ENCODE measurements at regions not wholly inside any gene's neighbourhood (a gene's known extent, or its start where the extent isn't known, plus 50 kb on each side); places are given as distances from the start of the nearest gene placed in this dataset.

DNA sequence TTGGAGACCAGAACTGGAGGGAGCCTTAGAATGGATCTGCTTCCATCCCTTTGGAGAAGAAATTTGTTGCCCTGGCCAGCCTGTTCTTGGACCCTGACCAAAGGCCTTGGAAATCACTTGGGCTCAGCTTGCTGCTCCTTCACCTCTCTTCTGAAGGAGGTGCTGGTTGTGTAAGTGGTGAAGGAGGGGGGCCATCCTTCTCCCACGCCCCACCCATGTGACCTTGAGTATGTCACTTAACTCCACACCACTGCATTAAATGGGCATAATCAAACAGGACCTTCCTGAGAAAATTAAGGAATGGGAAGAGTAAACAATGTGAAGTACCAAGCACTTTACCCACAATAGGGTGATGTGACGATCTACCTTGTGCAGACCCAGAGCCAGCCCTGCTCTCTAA, 68.3 kb upstream of the GJB5 start (continued):
- TF ChIP-seq ZNF449 (tag by site-specific recombination; IDR thresholded peaks at IDR 0.05) (no peak), ZNF600 (tag by site-specific recombination; IDR thresholded peaks at IDR 0.05) (no peak), ZNF302 (tag by site-specific recombination; IDR thresholded peaks at IDR 0.05; ENCODE audit: low read depth) (no peak), ZNF776 (tag by site-specific recombination; IDR thresholded peaks at IDR 0.05; ENCODE audit: borderline replicate concordance) (no peak), ZBTB11 (tag by site-specific recombination; conservative IDR thresholded peaks at IDR 0.05; ENCODE audit: low read depth) (no peak)

- ChIA-PET CTCF (interaction anchor here (1.0 kb wide), 1 partner anchor 9 kb away, joined by 3 read pairs; no protein-coding TSS in a partner anchor), POLR2A (no interaction called here)
- H3K4me1 ChIP-seq (ENCODE audit: control insufficient read depth, insufficient read depth, low read length) = no peaks in the 10 kb centered on the region; the same call in 1 of the 2 replicates
- no peak overlapping the region for H3K27ac ChIP-seq (ENCODE audit: extremely low read depth, low read depth, low read length)
- no peaks in the 10 kb centered on the region for H3K36me3 ChIP-seq (ENCODE audit: control insufficient read depth in 2 of 2, insufficient read depth in 1 of 2, low read length in 2 of 2)
- no peaks in the 10 kb centered on the region for H3K9me3 ChIP-seq (ENCODE audit: control insufficient read depth, insufficient read depth, low read depth, low read length)
- H3K4me3 ChIP-seq (ENCODE audit: low read depth, low read length) = no peak overlapping the region
- TF ChIP-seq WT1 (tag by site-specific recombination; IDR thresholded peaks at IDR 0.05) (no peak), KLF8 (tag by site-specific recombination; IDR thresholded peaks at IDR 0.05) (no peak), ZNF626 (tag by site-specific recombination; IDR thresholded peaks at IDR 0.05) (no peak), ZNF202 (tag by site-specific recombination; IDR thresholded peaks at IDR 0.05; ENCODE audit: borderline replicate concordance) (no peak), EGR2 (tag by site-specific recombination; IDR thresholded peaks at IDR 0.05; ENCODE audit: low read depth) (no peak), ZNF433 (tag by site-specific recombination; IDR thresholded peaks at IDR 0.05; ENCODE audit: low read depth) (no peak), BCL11B (tag by site-specific recombination; IDR thresholded peaks at IDR 0.05; ENCODE audit: low read depth) (no peak), ZSCAN5A (tag by site-specific recombination; IDR thresholded peaks at IDR 0.05) (no peak), ZNF624 (tag by site-specific recombination; IDR thresholded peaks at IDR 0.05) (no peak), ZNF571 (tag by site-specific recombination; IDR thresholded peaks at IDR 0.05) (no peak), ZNF280C (tag by site-specific recombination; IDR thresholded peaks at IDR 0.05) (no peak), ZNF114 (tag by site-specific recombination; IDR thresholded peaks at IDR 0.05) (no peak), ZNF791 (tag by site-specific recombination; IDR thresholded peaks at IDR 0.05) (no peak), GLI2 (tag by site-specific recombination; IDR thresholded peaks at IDR 0.05; ENCODE audit: borderline replicate concordance, low read depth) (no peak), ZNF660 (tag by site-specific recombination; IDR thresholded peaks at IDR 0.05) (no peak)
- TF ChIP-seq, protein P1, sequence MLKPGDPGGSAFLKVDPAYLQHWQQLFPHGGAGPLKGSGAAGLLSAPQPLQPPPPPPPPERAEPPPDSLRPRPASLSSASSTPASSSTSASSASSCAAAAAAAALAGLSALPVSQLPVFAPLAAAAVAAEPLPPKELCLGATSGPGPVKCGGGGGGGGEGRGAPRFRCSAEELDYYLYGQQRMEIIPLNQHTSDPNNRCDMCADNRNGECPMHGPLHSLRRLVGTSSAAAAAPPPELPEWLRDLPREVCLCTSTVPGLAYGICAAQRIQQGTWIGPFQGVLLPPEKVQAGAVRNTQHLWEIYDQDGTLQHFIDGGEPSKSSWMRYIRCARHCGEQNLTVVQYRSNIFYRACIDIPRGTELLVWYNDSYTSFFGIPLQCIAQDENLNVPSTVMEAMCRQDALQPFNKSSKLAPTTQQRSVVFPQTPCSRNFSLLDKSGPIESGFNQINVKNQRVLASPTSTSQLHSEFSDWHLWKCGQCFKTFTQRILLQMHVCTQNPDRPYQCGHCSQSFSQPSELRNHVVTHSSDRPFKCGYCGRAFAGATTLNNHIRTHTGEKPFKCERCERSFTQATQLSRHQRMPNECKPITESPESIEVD (tag by site-specific recombination; IDR thresholded peaks at IDR 0.05) = no peak
- TF ChIP-seq, protein P2, sequence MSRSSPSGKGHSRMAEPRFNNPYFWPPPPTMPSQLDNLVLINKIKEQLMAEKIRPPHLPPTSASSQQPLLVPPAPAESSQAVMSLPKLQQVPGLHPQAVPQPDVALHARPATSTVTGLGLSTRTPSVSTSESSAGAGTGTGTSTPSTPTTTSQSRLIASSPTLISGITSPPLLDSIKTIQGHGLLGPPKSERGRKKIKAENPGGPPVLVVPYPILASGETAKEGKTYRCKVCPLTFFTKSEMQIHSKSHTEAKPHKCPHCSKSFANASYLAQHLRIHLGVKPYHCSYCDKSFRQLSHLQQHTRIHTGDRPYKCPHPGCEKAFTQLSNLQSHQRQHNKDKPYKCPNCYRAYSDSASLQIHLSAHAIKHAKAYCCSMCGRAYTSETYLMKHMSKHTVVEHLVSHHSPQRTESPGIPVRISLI (tag by site-specific recombination; IDR thresholded peaks at IDR 0.05) = no peak
- TF ChIP-seq, protein P3, sequence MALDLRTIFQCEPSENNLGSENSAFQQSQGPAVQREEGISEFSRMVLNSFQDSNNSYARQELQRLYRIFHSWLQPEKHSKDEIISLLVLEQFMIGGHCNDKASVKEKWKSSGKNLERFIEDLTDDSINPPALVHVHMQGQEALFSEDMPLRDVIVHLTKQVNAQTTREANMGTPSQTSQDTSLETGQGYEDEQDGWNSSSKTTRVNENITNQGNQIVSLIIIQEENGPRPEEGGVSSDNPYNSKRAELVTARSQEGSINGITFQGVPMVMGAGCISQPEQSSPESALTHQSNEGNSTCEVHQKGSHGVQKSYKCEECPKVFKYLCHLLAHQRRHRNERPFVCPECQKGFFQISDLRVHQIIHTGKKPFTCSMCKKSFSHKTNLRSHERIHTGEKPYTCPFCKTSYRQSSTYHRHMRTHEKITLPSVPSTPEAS (tag by site-specific recombination; IDR thresholded peaks at IDR 0.05) = no peak
Observed at GRCh38 chr1:34688006-34688741, 66.7 kb upstream of the GJB5 start.
